ENCODE measurements at regions not wholly inside any gene's neighbourhood (a gene's known extent, or its start where the extent isn't known, plus 50 kb on each side); places are given as distances from the start of the nearest gene placed in this dataset.

DNA sequence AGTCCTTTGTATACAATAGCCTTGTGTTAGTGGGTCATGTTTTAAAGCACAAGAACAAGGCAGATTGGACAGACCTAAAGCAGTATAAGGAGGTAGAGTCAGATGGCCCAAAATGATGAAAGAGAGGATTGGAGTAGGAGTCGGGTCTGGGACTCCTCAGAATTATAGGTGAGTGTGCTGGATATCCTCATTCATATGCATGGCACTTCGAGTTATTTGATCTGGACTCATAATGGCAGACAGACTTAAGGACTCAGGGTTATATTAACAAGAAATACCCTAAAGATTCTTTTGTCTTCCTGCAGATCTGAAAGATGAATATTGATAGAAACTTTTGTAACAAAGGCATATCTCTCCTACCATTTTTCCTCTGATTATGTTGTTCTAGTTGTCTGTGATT, 92.7 kb downstream of the GABPA start:
- TF ChIP-seq SMC3 (IDR thresholded peaks at IDR 0.05; ENCODE audit: low read depth, low read length) (no peak), TEAD4 (IDR thresholded peaks at IDR 0.05; ENCODE audit: borderline replicate concordance, insufficient read depth) (no peak), TCF12 (IDR thresholded peaks at IDR 0.05) (no peak), YY1 (IDR thresholded peaks at IDR 0.05; ENCODE audit: low read depth) (no peak), EP300 (IDR thresholded peaks at IDR 0.05; ENCODE audit: borderline replicate concordance in 1 of 2, low read depth in 1 of 2, low read length in 1 of 2) (no peak), CTCF (IDR thresholded peaks at IDR 0.05) (no peak), JUND (IDR thresholded peaks at IDR 0.05) (no peak), POLR2AphosphoS5 (IDR thresholded peaks at IDR 0.05; ENCODE audit: low read depth, low read length) (no peak), TAF1 (IDR thresholded peaks at IDR 0.05; ENCODE audit: borderline replicate concordance, low read depth, low read length) (no peak)
- TF ChIP-seq, protein P1, sequence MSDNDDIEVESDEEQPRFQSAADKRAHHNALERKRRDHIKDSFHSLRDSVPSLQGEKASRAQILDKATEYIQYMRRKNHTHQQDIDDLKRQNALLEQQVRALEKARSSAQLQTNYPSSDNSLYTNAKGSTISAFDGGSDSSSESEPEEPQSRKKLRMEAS (IDR thresholded peaks at IDR 0.05; ENCODE audit: low read depth), result no peak
